Islet precursor cell (in vitro differentiated cells): ENCODE measurements at regions not wholly inside any gene's neighbourhood (a gene's known extent, or its start where the extent isn't known, plus 50 kb on each side); places are given as distances from the start of the nearest gene placed in this dataset.

ENCODE experiments used
- DNase-seq: peaks from one replicate; pipeline ENCODE4 v3.0.0-alpha.2; 2018

DNA sequence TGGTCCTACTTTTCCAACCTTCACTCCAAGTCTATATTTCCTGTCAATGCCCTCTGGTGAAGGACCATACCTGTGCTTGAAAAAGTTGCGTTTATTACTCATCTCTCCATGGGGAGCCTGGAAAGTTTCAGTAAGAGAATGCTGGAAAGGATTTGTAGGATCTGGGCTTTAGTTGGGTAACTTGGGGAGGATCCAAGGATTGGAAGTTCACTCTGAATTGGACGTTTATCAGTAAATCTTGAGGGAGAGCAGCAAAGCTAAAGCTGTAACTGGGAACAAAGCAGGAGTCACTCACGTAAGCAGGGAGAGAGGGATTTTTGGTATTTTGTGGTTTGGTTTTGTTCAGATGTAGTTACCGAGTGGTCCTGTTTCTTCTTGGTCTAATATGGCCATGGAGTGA is 51.4 kb upstream of the NPVF start:
- no peak for DNase-seq

- no peak for DNase-seq
Measured at GRCh38 chr7:25280181-25280580, 51.9 kb upstream of the NPVF start.

- DNase-seq: no peak
Measured at GRCh38 chr7:25282194-25282593, 53.9 kb upstream of the NPVF start.

DNA sequence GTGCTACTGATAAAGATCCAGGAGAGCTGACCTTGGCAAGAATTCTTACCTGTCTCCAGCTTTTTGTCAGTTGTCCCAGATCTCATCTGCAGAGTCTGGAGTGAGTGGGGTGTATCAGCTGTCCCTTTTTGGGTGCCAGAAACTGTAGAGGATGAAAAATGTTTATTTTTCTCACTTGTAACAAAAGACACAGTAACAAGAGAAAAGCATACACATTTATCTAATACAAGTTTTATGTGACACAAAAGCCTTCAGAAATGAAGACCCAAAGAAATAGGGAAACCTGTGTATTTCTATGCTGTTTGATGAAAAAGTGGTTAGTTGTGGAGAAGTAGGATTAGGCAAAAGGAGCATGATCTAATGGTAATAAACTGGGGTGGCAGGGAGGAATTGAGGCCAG is 58.5 kb upstream of the NPVF start:
- no peak for DNase-seq

DNA sequence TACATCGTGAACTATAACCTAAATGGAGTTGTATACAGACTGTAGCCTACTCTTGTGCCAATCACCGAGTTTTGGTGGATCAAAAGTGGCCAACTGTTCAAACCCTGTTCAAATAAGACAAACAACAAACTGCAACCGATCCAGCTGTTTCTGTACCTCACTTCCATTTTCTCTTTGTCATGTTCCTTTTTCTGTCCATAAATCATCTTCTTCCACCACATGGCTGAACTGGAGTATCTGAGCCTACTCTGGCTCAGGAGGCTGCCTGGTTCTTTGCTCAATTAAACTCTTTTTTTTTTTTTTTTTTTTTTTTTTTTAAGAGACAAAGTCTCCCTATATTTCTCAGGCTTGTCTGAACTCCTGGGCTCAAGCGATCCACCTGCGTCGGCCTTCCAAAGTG is 59.0 kb upstream of the NPVF start:
- DNase-seq: no peak

- DNase-seq: no peak
Measured at GRCh38 chr7:25288556-25289307, 60.4 kb upstream of the NPVF start.

GRCh38 chr7:25289518-25289917 is 61.2 kb upstream of the NPVF start:
- DNase-seq: no peak

DNA sequence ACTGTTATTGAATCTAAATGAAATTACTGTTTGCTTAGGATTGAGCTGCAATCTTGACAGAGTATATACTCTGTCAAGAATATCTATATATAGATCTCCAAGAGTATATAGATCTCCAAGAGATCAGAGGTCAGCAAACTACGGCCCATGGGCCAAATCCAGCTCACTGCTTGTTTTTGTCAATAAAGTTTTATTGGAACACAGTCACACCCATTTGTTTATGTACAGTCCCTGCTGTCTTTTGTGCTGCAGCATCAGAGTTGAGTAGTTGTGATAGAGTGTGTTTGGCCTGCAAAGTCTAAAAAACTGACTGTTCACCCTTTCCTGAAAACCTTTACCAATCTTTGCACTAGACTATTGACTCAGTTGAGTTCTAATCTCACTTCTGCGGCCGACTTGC is 66.3 kb upstream of the NPVF start:
- DNase-seq: no peak

GRCh38 chr7:25295387-25295786 is 67.1 kb upstream of the NPVF start:
- no peak for DNase-seq

- DNase-seq: no peak
Measured at GRCh38 chr7:25296086-25296485, 67.8 kb upstream of the NPVF start.

GRCh38 chr7:25297278-25297677 is 69.0 kb upstream of the NPVF start:
- DNase-seq: no peak

GRCh38 chr7:25303281-25304181 is 75.2 kb upstream of the NPVF start:
- peak; percentile 88 for DNase-seq

DNA sequence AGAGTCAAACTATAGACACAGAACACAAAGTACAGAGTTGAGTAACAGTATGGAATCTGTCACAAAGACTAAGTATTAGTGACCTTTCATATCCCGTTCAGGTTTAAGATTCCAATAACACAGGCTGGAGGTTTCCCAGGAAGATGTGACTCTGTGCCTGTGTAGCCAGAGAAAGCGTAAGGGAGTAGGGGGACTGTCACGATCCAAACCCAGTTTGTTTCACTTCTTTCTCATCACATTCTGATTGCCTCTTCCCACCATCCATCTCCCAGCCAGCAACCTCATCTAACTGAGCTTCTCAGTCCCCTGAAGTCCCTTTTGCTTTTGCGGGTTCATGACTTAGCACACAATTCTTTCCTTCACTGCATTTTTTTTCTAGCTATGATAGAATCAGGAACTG is 76.4 kb upstream of the NPVF start:
- no peak for DNase-seq

GRCh38 chr7:25305831-25306230 is 77.5 kb upstream of the NPVF start:
- DNase-seq: no peak

- DNase-seq: no peak
Measured at GRCh38 chr7:25307624-25308023, 79.3 kb upstream of the NPVF start.

GRCh38 chr7:25308246-25308645 is 80.0 kb upstream of the NPVF start:
- DNase-seq: no peak

DNA sequence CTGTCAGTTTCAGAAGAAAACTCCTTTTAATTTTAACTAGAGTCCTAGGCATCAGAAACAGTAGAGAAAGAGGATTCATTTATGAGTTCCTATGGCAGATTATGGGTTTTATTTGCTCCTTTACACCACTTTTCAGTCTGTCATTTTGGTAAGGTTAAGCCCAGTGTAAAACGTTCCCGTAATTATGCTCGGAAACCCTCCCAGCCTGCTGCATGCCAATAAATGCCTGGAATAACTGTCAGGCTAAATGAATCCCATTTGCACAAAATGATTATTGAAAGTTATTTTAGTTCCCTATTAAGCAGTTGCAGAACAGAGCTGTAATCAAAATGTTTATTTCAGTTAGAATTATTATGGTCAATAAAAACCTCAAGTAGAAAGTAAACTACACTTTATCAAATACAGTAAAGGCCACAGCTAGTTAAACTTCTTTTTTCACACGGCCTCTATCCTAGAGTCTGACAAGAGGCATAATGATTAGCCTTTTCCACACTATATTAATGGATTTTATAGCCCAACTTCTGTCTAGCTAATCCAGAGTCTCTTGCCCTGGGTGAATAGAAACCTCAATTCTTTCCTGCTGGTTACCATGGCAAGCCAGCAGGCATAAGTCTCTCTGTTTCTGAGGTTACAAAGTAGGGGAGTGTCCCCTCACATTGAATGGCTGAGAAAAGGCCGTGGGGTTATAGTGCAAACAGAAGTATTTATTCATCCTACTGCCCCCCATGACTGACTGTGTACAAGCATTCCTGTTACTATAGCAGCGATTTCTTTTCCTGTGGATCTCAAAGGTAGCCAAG is 80.8 kb upstream of the NPVF start:
- no peak for DNase-seq

DNA sequence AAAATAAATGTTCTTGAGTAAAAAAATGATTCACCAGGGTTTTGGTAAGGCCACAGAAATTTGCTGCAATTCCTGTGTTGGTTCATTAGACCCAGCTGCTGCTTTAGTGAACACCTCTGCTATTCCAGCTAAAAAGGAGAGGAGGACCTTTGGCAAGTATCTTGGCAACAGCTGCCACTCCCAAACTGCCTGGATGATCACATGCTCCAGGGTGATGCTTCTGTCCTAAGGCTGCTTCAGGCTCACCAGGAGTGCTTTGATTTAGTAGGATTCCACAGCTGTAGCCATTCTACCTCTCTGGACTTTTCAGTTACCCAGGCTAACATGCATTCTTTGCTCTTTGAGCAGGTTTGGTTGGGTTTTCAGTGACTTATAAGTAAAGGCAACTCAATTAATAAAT is 82.6 kb upstream of the NPVF start:
- no peak for DNase-seq

- DNase-seq: no peak
Measured at GRCh38 chr7:25311346-25311745, 83.1 kb upstream of the NPVF start.

- no peak for DNase-seq
Measured at GRCh38 chr7:25312968-25313367, 84.7 kb upstream of the NPVF start.

DNA sequence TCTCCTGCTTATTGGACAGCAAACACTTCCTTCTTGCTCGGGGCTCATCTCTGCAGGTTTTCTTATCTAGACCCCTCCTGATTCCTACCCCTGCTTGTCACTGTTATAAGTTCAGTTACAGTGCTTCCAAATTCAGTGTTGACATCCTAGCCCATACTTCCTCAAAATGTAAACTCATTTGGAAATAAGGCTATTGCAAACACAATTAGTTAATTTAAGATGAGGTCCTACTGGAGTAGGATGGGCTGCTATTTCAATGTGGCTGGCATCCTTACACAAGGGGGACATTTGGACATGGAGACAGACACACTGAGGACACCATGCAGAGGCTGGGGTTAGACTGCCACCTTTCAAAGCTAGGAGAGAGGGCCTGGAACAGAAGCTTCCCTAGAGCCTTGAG is 85.2 kb upstream of the NPVF start:
- DNase-seq: no peak

- no peak for DNase-seq
Measured at GRCh38 chr7:25314094-25314730, 85.9 kb upstream of the NPVF start.

DNA sequence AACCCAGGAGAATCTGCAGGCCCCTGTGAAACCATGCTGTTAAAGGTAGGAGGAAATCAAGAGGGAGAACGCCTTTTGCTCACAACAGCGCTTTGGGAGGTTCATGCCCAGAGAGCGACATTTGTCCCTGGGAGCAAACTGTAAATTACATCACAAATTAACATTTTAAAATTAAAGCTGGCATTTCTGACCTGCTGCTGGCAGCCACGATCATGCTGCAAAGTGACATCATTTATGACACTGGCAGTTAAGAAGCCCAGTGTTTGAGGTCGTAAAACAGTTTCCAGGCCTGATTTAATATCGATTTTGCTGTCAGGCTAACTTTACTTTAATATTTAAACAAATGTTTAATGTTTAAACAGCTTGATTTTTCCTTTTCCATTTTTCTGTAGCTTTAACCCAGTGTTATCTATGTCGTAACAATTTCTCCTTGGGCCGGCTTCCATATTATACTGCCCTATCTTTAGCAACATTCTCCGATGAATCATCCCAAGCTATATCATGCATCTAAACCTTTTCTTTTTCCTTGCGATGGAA is 86.5 kb upstream of the NPVF start:
- no peak for DNase-seq
